Kidney tubule cell (primary cell): ENCODE measurements at regions not wholly inside any gene's neighbourhood (a gene's known extent, or its start where the extent isn't known, plus 50 kb on each side); places are given as distances from the start of the nearest gene placed in this dataset.
A peak's percentile ranks its signal among the peaks of the same experiment; 100 is the strongest.

Experiments used
- DNase-seq: peaks from one replicate; pipeline ENCODE4 v3.0.0-alpha.2; 2018; ENCODE audit warnings: low spot score

- no peak for DNase-seq
Measured at GRCh38 chr7:98565103-98565502, 52.0 kb upstream of the NPTX2 start.

GRCh38 chr7:98562871-98563495, 54.1 kb upstream of the NPTX2 start:
- DNase-seq, result no peak

- peak; percentile 12 for DNase-seq
Measured at GRCh38 chr7:98562381-98562823, 54.7 kb upstream of the NPTX2 start.

GRCh38 chr7:98559958-98560357, 57.1 kb upstream of the NPTX2 start:
- DNase-seq, result no peak

GRCh38 chr7:98559219-98559618, 57.9 kb upstream of the NPTX2 start:
- DNase-seq, result no peak

- DNase-seq, result peak; percentile 10
Measured at GRCh38 chr7:98557538-98558031, 59.5 kb upstream of the NPTX2 start.

GRCh38 chr7:98556288-98556687, 60.8 kb upstream of the NPTX2 start:
- peak; percentile 6 for DNase-seq

GRCh38 chr7:98555403-98555802, 61.7 kb upstream of the NPTX2 start:
- DNase-seq, result no peak

- no peak for DNase-seq
Measured at GRCh38 chr7:98553666-98554065, 63.4 kb upstream of the NPTX2 start.

- DNase-seq, result peak; percentile 20
Measured at GRCh38 chr7:98551611-98552273, 65.3 kb upstream of the NPTX2 start.

GRCh38 chr7:98548971-98549370, 68.1 kb upstream of the NPTX2 start:
- no peak for DNase-seq

GRCh38 chr7:98548370-98548769, 68.7 kb upstream of the NPTX2 start:
- no peak for DNase-seq

- DNase-seq, result no peak
Measured at GRCh38 chr7:98541101-98541500, 76.0 kb upstream of the NPTX2 start.

- DNase-seq, result no peak
Measured at GRCh38 chr7:98539865-98540264, 77.2 kb upstream of the NPTX2 start.

- no peak for DNase-seq
Measured at GRCh38 chr7:98536803-98537202, 80.3 kb upstream of the NPTX2 start.

- no peak for DNase-seq
Measured at GRCh38 chr7:98534493-98534892, 82.6 kb upstream of the NPTX2 start.

GRCh38 chr7:98531717-98532116, 85.4 kb upstream of the NPTX2 start:
- no peak for DNase-seq

GRCh38 chr7:98528079-98528478, 89.0 kb upstream of the NPTX2 start:
- DNase-seq, result no peak

GRCh38 chr7:98526059-98526458, 91.0 kb upstream of the NPTX2 start:
- no peak for DNase-seq

- no peak for DNase-seq
Measured at GRCh38 chr7:98521089-98521692, 95.9 kb upstream of the NPTX2 start.

GRCh38 chr7:98520356-98520951, 96.6 kb upstream of the NPTX2 start:
- no peak for DNase-seq

GRCh38 chr7:98518159-98518947, 98.7 kb upstream of the NPTX2 start:
- no peak for DNase-seq
